ENCODE measurements at regions not wholly inside any gene's neighbourhood (a gene's known extent, or its start where the extent isn't known, plus 50 kb on each side); places are given as distances from the start of the nearest gene placed in this dataset.
"Not testable (repeated sequence)": the region's sequence is repeated elsewhere in the genome, so short reads cannot be mapped to it uniquely, and the experiment has no call there.

DNA sequence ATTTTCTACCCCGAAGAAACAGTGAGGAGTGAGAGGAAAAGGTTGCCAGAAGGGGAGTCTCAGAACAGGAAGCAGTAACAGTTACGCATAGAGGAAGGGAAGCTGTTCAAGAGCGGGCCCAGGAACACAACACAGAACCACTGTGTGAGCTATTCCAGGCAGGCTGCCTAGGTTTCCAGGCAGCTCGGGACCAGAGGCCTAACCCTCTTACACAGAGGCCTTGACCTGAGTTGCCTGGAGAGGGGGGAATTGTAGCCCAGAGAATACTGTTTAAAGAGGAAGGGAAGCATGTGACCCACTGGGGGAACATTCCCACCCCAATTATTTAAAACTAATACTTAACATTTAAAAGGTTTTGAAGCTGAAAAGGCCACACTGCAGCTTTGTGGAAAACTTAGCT is 93.3 kb upstream of the ZNF98 start:
- intact Hi-C loops (cut with micrococcal nuclease; ENCODE audit: unreplicated experiment) = no loop called here
- no peak for DNase-seq (ENCODE audit: low spot score)
- no peaks in the 10 kb centered on the region for H3K79me2 ChIP-seq (ENCODE audit: insufficient read depth, low read depth, low read length)
- no peak overlapping the region for H3K4me3 ChIP-seq (ENCODE audit: low read depth, low read length, poor library complexity, severe bottlenecking)
- ChIA-PET CTCF (ENCODE audit: unreplicated experiment) (no interaction called here), POLR2A (no interaction called here)
- BruUV-seq (replicated peaks) = no TSS peak
- H2AFZ ChIP-seq (ENCODE audit: low read length) = no peak overlapping the region
- H3K4me2 ChIP-seq (ENCODE audit: low read length) = no peak overlapping the region
- no peaks in the 10 kb centered on the region for H4K20me1 ChIP-seq (ENCODE audit: insufficient read depth, low read length)
- no peaks in the 10 kb centered on the region for H3K36me3 ChIP-seq (ENCODE audit: insufficient read depth, low read length)
- H3K9me3 ChIP-seq (ENCODE audit: low read length) = no peaks in the 10 kb centered on the region
- no peaks in the 10 kb centered on the region for H3K4me1 ChIP-seq (ENCODE audit: insufficient read depth, low read length, poor library complexity, severe bottlenecking)
- no peaks in the 10 kb centered on the region for H3K9me2 ChIP-seq (ENCODE audit: insufficient read depth, low read length)
- no peak overlapping the region for H3K27ac ChIP-seq (ENCODE audit: low read depth, low read length, poor library complexity, severe bottlenecking)
- TF ChIP-seq CTCF (conservative IDR thresholded peaks at IDR 0.05; ENCODE audit: low read length) (no peak), EZH2phosphoT487 (IDR thresholded peaks at IDR 0.05; ENCODE audit: borderline replicate concordance, low read depth, low read length) (no peak)

GRCh38 chr19:22503524-22503923 is 81.4 kb upstream of the ZNF98 start:
- no peaks in the 10 kb centered on the region for H3K4me1 ChIP-seq (ENCODE audit: insufficient read depth, low read length, poor library complexity, severe bottlenecking)
- no peak overlapping the region for H3K4me2 ChIP-seq (ENCODE audit: low read length)
- H2AFZ ChIP-seq (ENCODE audit: low read length) = no peak overlapping the region
- H3K4me3 ChIP-seq (ENCODE audit: low read depth, low read length, poor library complexity, severe bottlenecking) = no peak overlapping the region
- TF ChIP-seq CTCF (conservative IDR thresholded peaks at IDR 0.05; ENCODE audit: low read length) = no peak
- TF ChIP-seq EZH2phosphoT487 (IDR thresholded peaks at IDR 0.05; ENCODE audit: borderline replicate concordance, low read depth, low read length) = no peak
- no TSS peak for BruUV-seq (replicated peaks)
- H3K36me3 ChIP-seq (ENCODE audit: insufficient read depth, low read length) = no peaks in the 10 kb centered on the region
- no peak overlapping the region for H3K27ac ChIP-seq (ENCODE audit: low read depth, low read length, poor library complexity, severe bottlenecking)
- POLR2A ChIA-PET = no interaction called here
- H3K9me2 ChIP-seq (ENCODE audit: insufficient read depth, low read length) = no peaks in the 10 kb centered on the region
- H3K79me2 ChIP-seq (ENCODE audit: insufficient read depth, low read depth, low read length) = no peaks in the 10 kb centered on the region
- no peaks in the 10 kb centered on the region for H3K9me3 ChIP-seq (ENCODE audit: low read length)
- no peak for DNase-seq (ENCODE audit: low spot score)
- CTCF ChIA-PET (ENCODE audit: unreplicated experiment) = no interaction called here
- intact Hi-C loops (cut with micrococcal nuclease; ENCODE audit: unreplicated experiment) = no loop called here
- no peaks in the 10 kb centered on the region for H4K20me1 ChIP-seq (ENCODE audit: insufficient read depth, low read length)

- H3K9me3 ChIP-seq (ENCODE audit: low read length) = no peaks in the 10 kb centered on the region
- H3K79me2 ChIP-seq (ENCODE audit: insufficient read depth, low read depth, low read length) = no peaks in the 10 kb centered on the region
- no peak overlapping the region for H3K4me3 ChIP-seq (ENCODE audit: low read depth, low read length, poor library complexity, severe bottlenecking)
- POLR2A ChIA-PET = no interaction called here
- H4K20me1 ChIP-seq (ENCODE audit: insufficient read depth, low read length) = no peaks in the 10 kb centered on the region
- no peak overlapping the region for H3K4me2 ChIP-seq (ENCODE audit: low read length)
- no peak for TF ChIP-seq EZH2phosphoT487 (IDR thresholded peaks at IDR 0.05; ENCODE audit: borderline replicate concordance, low read depth, low read length)
- no peak for TF ChIP-seq CTCF (conservative IDR thresholded peaks at IDR 0.05; ENCODE audit: low read length)
- H3K4me1 ChIP-seq (ENCODE audit: insufficient read depth, low read length, poor library complexity, severe bottlenecking) = no peaks in the 10 kb centered on the region
- H3K27ac ChIP-seq (ENCODE audit: low read depth, low read length, poor library complexity, severe bottlenecking) = no peak overlapping the region
- no TSS peak for BruUV-seq (replicated peaks)
- intact Hi-C loops (cut with micrococcal nuclease; ENCODE audit: unreplicated experiment) = no loop called here
- no peaks in the 10 kb centered on the region for H3K36me3 ChIP-seq (ENCODE audit: insufficient read depth, low read length)
- H2AFZ ChIP-seq (ENCODE audit: low read length) = no peak overlapping the region
- DNase-seq (ENCODE audit: low spot score) = no peak
- H3K9me2 ChIP-seq (ENCODE audit: insufficient read depth, low read length) = no peaks in the 10 kb centered on the region
- CTCF ChIA-PET (ENCODE audit: unreplicated experiment) = interaction anchor here (0.9 kb wide), 1 partner anchor 15 kb away, joined by 4 read pairs; no protein-coding TSS in a partner anchor
These were observed 80.6 kb upstream of the ZNF98 start for GRCh38 chr19:22502766-22503165.

- H3K36me3 ChIP-seq (ENCODE audit: insufficient read depth, low read length); H4K20me1 ChIP-seq (ENCODE audit: insufficient read depth, low read length); H3K9me3 ChIP-seq (ENCODE audit: low read length); H3K4me1 ChIP-seq (ENCODE audit: insufficient read depth, low read length, poor library complexity, severe bottlenecking); H3K4me3 ChIP-seq (ENCODE audit: low read depth, low read length, poor library complexity, severe bottlenecking); H2AFZ ChIP-seq (ENCODE audit: low read length); POLR2A ChIA-PET; H3K4me2 ChIP-seq (ENCODE audit: low read length); CTCF ChIA-PET (ENCODE audit: unreplicated experiment); H3K79me2 ChIP-seq (ENCODE audit: insufficient read depth, low read depth, low read length); BruUV-seq (replicated peaks); intact Hi-C loops (cut with micrococcal nuclease; ENCODE audit: unreplicated experiment); DNase-seq (ENCODE audit: low spot score); H3K9me2 ChIP-seq (ENCODE audit: insufficient read depth, low read length); H3K27ac ChIP-seq (ENCODE audit: low read depth, low read length, poor library complexity, severe bottlenecking): not testable (repeated sequence)
These were observed 76.8 kb upstream of the ZNF98 start for GRCh38 chr19:22498831-22499430.
